ENCODE measurements at regions not wholly inside any gene's neighbourhood (a gene's known extent, or its start where the extent isn't known, plus 50 kb on each side); places are given as distances from the start of the nearest gene placed in this dataset.

DNA sequence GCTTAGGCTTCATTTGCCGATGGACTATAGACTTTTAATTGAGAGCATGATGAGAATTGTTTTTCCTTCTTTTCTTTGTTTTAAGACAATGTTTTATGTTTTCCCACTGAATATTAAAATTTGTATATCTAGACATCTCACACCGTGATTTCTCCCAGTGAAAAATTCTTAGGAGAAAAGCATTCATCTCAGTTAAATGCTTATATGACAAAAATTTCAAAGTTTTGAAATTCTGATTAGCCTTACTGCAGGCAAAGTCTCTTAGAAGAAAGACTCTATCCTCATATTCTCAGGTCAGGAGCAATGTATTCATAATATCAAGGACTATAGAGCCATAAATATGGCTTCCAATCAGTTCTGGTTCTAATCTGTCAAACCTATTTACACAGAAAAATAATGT lies 2085.0 kb downstream of the NCAM2 start:
- H3K9me3 Mint-ChIP-seq (ENCODE audit: unreplicated experiment): peaks cover 1% of the 10 kb centered on the region
- H3K36me3 Mint-ChIP-seq (ENCODE audit: low read depth, unreplicated experiment): no peaks in the 10 kb centered on the region
- FAIRE-seq (no peak), DNase-seq (ENCODE audit: low read depth) (no peak)
- H3K27ac Mint-ChIP-seq (ENCODE audit: unreplicated experiment): no peak overlapping the region
- H3K4me3 Mint-ChIP-seq (ENCODE audit: unreplicated experiment): no peak overlapping the region
- H3K27me3 Mint-ChIP-seq (ENCODE audit: low read depth, unreplicated experiment): no peaks in the 10 kb centered on the region
- H3K4me2 ChIP-seq (ENCODE audit: low read length): no peak overlapping the region
- H3K4me3 ChIP-seq (ENCODE audit: insufficient read depth, low read depth, low read length): no peak overlapping the region
- H3K9ac ChIP-seq (ENCODE audit: low read length): no peak overlapping the region
- H3K27ac ChIP-seq (ENCODE audit: low read depth, low read length): no peak overlapping the region
- no peaks in the 10 kb centered on the region for H3K27me3 ChIP-seq (ENCODE audit: insufficient read depth, low read length)
- H3K79me2 ChIP-seq (ENCODE audit: insufficient read depth, low read length): no peaks in the 10 kb centered on the region
- no peaks in the 10 kb centered on the region for H4K20me1 ChIP-seq (ENCODE audit: insufficient read depth, low read length)
- TF ChIP-seq CTCF (IDR thresholded peaks at IDR 0.05; ENCODE audit: insufficient read depth, low read depth, low read length) (no peak), EZH2 (IDR thresholded peaks at IDR 0.05; ENCODE audit: insufficient read depth, low read length) (no peak)
- no peaks in the 10 kb centered on the region for H3K4me1 ChIP-seq (ENCODE audit: insufficient read depth, low read length)
- H2AFZ ChIP-seq (ENCODE audit: low read depth, low read length): no peak overlapping the region
- no peaks in the 10 kb centered on the region for H3K36me3 ChIP-seq (ENCODE audit: insufficient read depth, low read length)
- no peaks in the 10 kb centered on the region for H3K9me3 ChIP-seq (ENCODE audit: insufficient read depth, low read depth, low read length)
- H3K4me1 Mint-ChIP-seq (ENCODE audit: low read depth, unreplicated experiment): no peaks in the 10 kb centered on the region

DNA sequence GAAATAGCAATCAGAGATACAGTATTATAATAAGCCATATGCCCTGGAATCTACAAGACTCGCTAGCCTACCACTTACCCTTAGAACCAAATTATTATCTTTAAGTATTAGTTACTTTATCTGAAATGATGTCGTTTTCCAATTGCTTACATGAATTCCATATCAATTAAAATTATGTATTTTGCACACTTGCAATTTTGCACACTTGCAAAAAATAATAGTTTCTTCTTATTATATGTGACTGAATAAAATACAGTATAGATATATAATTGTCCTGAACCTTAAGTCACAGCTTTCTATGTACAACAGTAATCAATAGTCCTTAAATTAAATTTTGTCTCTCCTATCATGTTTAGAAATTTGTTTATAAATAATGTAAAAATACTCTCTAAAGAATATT lies 2095.1 kb downstream of the NCAM2 start:
- H3K27ac Mint-ChIP-seq (ENCODE audit: unreplicated experiment): no peak overlapping the region
- Histone ChIP-seq H3K79me2 (ENCODE audit: insufficient read depth, low read length) (no peaks in the 10 kb centered on the region), H2AFZ (ENCODE audit: low read depth, low read length) (no peak overlapping the region), H3K4me3 (ENCODE audit: insufficient read depth, low read depth, low read length) (no peak overlapping the region), H4K20me1 (ENCODE audit: insufficient read depth, low read length) (no peaks in the 10 kb centered on the region), H3K36me3 (ENCODE audit: insufficient read depth, low read length) (no peaks in the 10 kb centered on the region), H3K27ac (ENCODE audit: low read depth, low read length) (no peak overlapping the region), H3K9ac (ENCODE audit: low read length) (no peak overlapping the region), H3K9me3 (ENCODE audit: insufficient read depth, low read depth, low read length) (peaks cover 5% of the 10 kb centered on the region), H3K4me1 (ENCODE audit: insufficient read depth, low read length) (no peaks in the 10 kb centered on the region), H3K27me3 (ENCODE audit: insufficient read depth, low read length) (no peaks in the 10 kb centered on the region), H3K4me2 (ENCODE audit: low read length) (no peak overlapping the region)
- no peaks in the 10 kb centered on the region for H3K27me3 Mint-ChIP-seq (ENCODE audit: low read depth, unreplicated experiment)
- peaks cover 17% of the 10 kb centered on the region for H3K9me3 Mint-ChIP-seq (ENCODE audit: unreplicated experiment)
- no peak overlapping the region for H3K4me3 Mint-ChIP-seq (ENCODE audit: unreplicated experiment)
- TF ChIP-seq EZH2 (IDR thresholded peaks at IDR 0.05; ENCODE audit: insufficient read depth, low read length): no peak
- no peak for TF ChIP-seq CTCF (IDR thresholded peaks at IDR 0.05; ENCODE audit: insufficient read depth, low read depth, low read length)
- FAIRE-seq: no peak
- DNase-seq (ENCODE audit: low read depth): no peak
- no peaks in the 10 kb centered on the region for H3K36me3 Mint-ChIP-seq (ENCODE audit: low read depth, unreplicated experiment)
- H3K4me1 Mint-ChIP-seq (ENCODE audit: low read depth, unreplicated experiment): no peaks in the 10 kb centered on the region

- Mint-ChIP-seq H3K27ac (ENCODE audit: unreplicated experiment) (no peak overlapping the region), H3K9me3 (ENCODE audit: unreplicated experiment) (no peaks in the 10 kb centered on the region), H3K27me3 (ENCODE audit: low read depth, unreplicated experiment) (no peaks in the 10 kb centered on the region), H3K4me1 (ENCODE audit: low read depth, unreplicated experiment) (no peaks in the 10 kb centered on the region), H3K36me3 (ENCODE audit: low read depth, unreplicated experiment) (no peaks in the 10 kb centered on the region), H3K4me3 (ENCODE audit: unreplicated experiment) (no peak overlapping the region)
- Histone ChIP-seq H4K20me1 (ENCODE audit: insufficient read depth, low read length) (no peaks in the 10 kb centered on the region), H3K4me1 (ENCODE audit: insufficient read depth, low read length) (no peaks in the 10 kb centered on the region), H3K27ac (ENCODE audit: low read depth, low read length) (no peak overlapping the region), H3K9ac (ENCODE audit: low read length) (no peak overlapping the region), H3K79me2 (ENCODE audit: insufficient read depth, low read length) (no peaks in the 10 kb centered on the region), H2AFZ (ENCODE audit: low read depth, low read length) (no peak overlapping the region), H3K4me2 (ENCODE audit: low read length) (no peak overlapping the region), H3K27me3 (ENCODE audit: insufficient read depth, low read length) (no peaks in the 10 kb centered on the region), H3K36me3 (ENCODE audit: insufficient read depth, low read length) (no peaks in the 10 kb centered on the region), H3K9me3 (ENCODE audit: insufficient read depth, low read depth, low read length) (peaks cover 9% of the 10 kb centered on the region), H3K4me3 (ENCODE audit: insufficient read depth, low read depth, low read length) (no peak overlapping the region)
- no peak for FAIRE-seq
- DNase-seq (ENCODE audit: low read depth): no peak
- TF ChIP-seq CTCF (IDR thresholded peaks at IDR 0.05; ENCODE audit: insufficient read depth, low read depth, low read length) (no peak), EZH2 (IDR thresholded peaks at IDR 0.05; ENCODE audit: insufficient read depth, low read length) (no peak)
Observed at GRCh38 chr21:23099185-23099584, 2101.0 kb downstream of the NCAM2 start.

Measured in astrocyte (in vitro differentiated cells and primary cell).